Gastroesophageal sphincter (tissue), 4 donors: ENCODE measurements at regions not wholly inside any gene's neighbourhood (a gene's known extent, or its start where the extent isn't known, plus 50 kb on each side); places are given as distances from the start of the nearest gene placed in this dataset.

ENCODE experiments used
- ATAC-seq: fragments of 150-250 bp; one replicate; pipeline ENCODE4 v1.9.1; 2016; ENCODE audit warnings: mild to moderate bottlenecking, moderate library complexity
- H3K27ac ChIP-seq, 4 donors: fragments of 200-600 bp; sonication (generic) in 3 of 4; 1 replicate in 3 of 4; 2 replicates in 1 of 4; pipeline ENCODE4 v1.5.1; 2016 to 2019
- H3K27me3 ChIP-seq: fragments of 200-600 bp; sonication (generic); one replicate; pipeline ENCODE4 v1.5.1; 2019
- H3K36me3 ChIP-seq, 2 donors: fragments of 200-600 bp; sonication (generic); one replicate each; pipeline ENCODE4 v1.5.1; 2019; ENCODE audit warnings: control low read depth in 1 of 2
- H3K4me1 ChIP-seq, 3 donors: fragments of 200-600 bp; sonication (generic); 1 replicate in 2 of 3; 2 replicates in 1 of 3; pipeline ENCODE4 v1.5.1; 2016 to 2019; ENCODE audit warnings: control low read depth in 2 of 3
- H3K4me3 ChIP-seq, 2 donors: fragments of 200-600 bp; sonication (generic); one replicate each; pipeline ENCODE4 v1.5.1; 2019; ENCODE audit warnings: mild to moderate bottlenecking in 1 of 2, moderate library complexity in 1 of 2
- H3K9me3 ChIP-seq, 3 donors: fragments of 200-600 bp; sonication (generic); one replicate each; pipeline ENCODE4 v1.5.1; 2017 to 2019; ENCODE audit warnings: control low read depth in 2 of 3
- CTCF ChIP-seq, 4 experiments: fragments of 200-600 bp in 2 of 4; fragments of 450-650 bp in 2 of 4; sonication (generic) in 1 of 4; IDR thresholded peaks; one replicate each; pipeline ENCODE4 v1.5.1; 2017 to 2019; ENCODE audit warnings: antibody characterized with exemption in 4 of 4, mild to moderate bottlenecking in 2 of 4, moderate library complexity in 2 of 4
- EP300 ChIP-seq: sonication (generic); formaldehyde crosslinking; IDR thresholded peaks from one replicate; pipeline ENCODE4 v1.6.1; 2017; ENCODE audit warnings: antibody characterized with exemption, mild to moderate bottlenecking
- POLR2A ChIP-seq, 2 donors: fragments of 450-650 bp; IDR thresholded peaks; one replicate each; pipeline ENCODE4 v1.6.1; 2017; ENCODE audit warnings: antibody characterized with exemption in 2 of 2, mild to moderate bottlenecking in 2 of 2, moderate library complexity in 1 of 2
- POLR2AphosphoS5 ChIP-seq: sonication (generic); formaldehyde crosslinking; IDR thresholded peaks from one replicate; pipeline ENCODE4 v1.6.1; 2017; ENCODE audit warnings: antibody characterized with exemption
- WGBS, 2 donors: methylation state at CpG; one replicate each; pipeline ENCODE4 v1.1.5; 2018; ENCODE audit warnings: low coverage in 1 of 2; 5-methylcytosine and 5-hydroxymethylcytosine counted together

DNA sequence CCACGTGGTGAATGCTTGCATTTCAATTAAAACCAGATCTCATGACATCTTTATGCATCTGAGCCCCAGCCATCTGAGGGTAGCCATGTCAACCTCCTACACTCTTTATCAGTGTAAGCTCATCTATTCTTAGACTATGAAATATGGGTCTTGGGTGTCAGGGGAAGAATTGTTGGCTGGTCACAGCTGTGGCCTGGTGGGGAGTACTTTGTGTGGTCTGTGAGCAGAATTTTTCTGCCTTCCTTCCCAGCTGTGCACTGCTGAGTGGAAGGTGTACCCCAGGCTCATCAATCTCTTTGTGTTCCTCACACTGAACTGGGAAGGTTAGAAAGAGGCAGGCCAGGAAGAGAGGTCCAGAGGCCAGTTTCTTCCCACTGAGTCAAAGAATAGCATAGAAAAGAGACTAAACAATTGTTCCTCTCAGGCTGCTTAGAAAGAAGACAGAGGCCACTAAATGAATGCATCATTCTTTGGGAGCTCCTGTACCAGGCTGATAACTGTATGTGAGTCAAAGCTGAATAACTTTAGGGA, 202.7 kb upstream of the RGMB start:
- Histone ChIP-seq H3K4me3 (no peak overlapping the region), H3K4me1 (no peaks in the 10 kb centered on the region), H3K9me3 (no peaks in the 10 kb centered on the region), H3K27me3 (no peaks in the 10 kb centered on the region), H3K36me3 (no peaks in the 10 kb centered on the region), H3K27ac (no peak overlapping the region)
- no peak for TF ChIP-seq CTCF (IDR thresholded peaks at IDR 0.05)
- no peak for TF ChIP-seq POLR2AphosphoS5
- no peak for TF ChIP-seq EP300
- TF ChIP-seq POLR2A (IDR thresholded peaks at IDR 0.05), result no peak
- ATAC-seq, result no peak
- 8 to 29% methylated on average over 1 of the region's 1 CpG for WGBS, 2 donors

- Histone ChIP-seq H3K36me3 (no peaks in the 10 kb centered on the region), H3K4me3 (no peak overlapping the region), H3K9me3 (no peaks in the 10 kb centered on the region), H3K27me3 (no peaks in the 10 kb centered on the region), H3K4me1 (no peaks in the 10 kb centered on the region), H3K27ac (no peak overlapping the region)
- 72 to 81% methylated on average over 4 of the region's 4 CpGs for WGBS, 2 donors
- ATAC-seq, result no peak
- TF ChIP-seq CTCF (IDR thresholded peaks at IDR 0.05) (no peak), POLR2A (IDR thresholded peaks at IDR 0.05) (no peak), EP300 (no peak), POLR2AphosphoS5 (no peak)
These were observed 199.6 kb upstream of the RGMB start for GRCh38 chr5:98573834-98574320.

GRCh38 chr5:98576275-98576674, 197.2 kb upstream of the RGMB start:
- 80% methylated on average over 1 of the region's 20 CpGs; no CpG with 5 or more reads in 1 of the 2 donors for WGBS, 2 donors
- Histone ChIP-seq H3K9me3 (no peaks in the 10 kb centered on the region), H3K27me3 (no peaks in the 10 kb centered on the region), H3K4me1 (peaks cover 0 to 4% (median 0%) of the 10 kb centered on the region in 3 donors), H3K27ac (no peak overlapping the region), H3K36me3 (no peaks in the 10 kb centered on the region), H3K4me3 (no peak overlapping the region)
- no peak for TF ChIP-seq EP300
- TF ChIP-seq POLR2A (IDR thresholded peaks at IDR 0.05), result no peak
- no peak for TF ChIP-seq POLR2AphosphoS5
- no peak for TF ChIP-seq CTCF (IDR thresholded peaks at IDR 0.05)
- no peak for ATAC-seq

GRCh38 chr5:98578438-98578837, 195.0 kb upstream of the RGMB start:
- peaks cover 0 to 12% (median 0%) of the 10 kb centered on the region in 3 donors for H3K4me1 ChIP-seq
- no peaks in the 10 kb centered on the region for H3K9me3 ChIP-seq
- H3K36me3 ChIP-seq, result no peaks in the 10 kb centered on the region
- no peak overlapping the region for H3K4me3 ChIP-seq
- no peak for TF ChIP-seq EP300
- no peak for TF ChIP-seq POLR2A (IDR thresholded peaks at IDR 0.05)
- TF ChIP-seq POLR2AphosphoS5, result no peak
- no peak for TF ChIP-seq CTCF (IDR thresholded peaks at IDR 0.05)
- no peak for ATAC-seq
- H3K27ac ChIP-seq, result no peak overlapping the region
- H3K27me3 ChIP-seq, result no peaks in the 10 kb centered on the region
- 76 to 89% methylated on average over 1 of the region's 1 CpG for WGBS, 2 donors
